Loucy (cell line): ENCODE measurements at regions not wholly inside any gene's neighbourhood (a gene's known extent, or its start where the extent isn't known, plus 50 kb on each side); places are given as distances from the start of the nearest gene placed in this dataset.
A peak's percentile ranks its signal among the peaks of the same experiment; 100 is the strongest.

Experiments used
- H2AFZ ChIP-seq: fragments of 200-600 bp; sonication (generic); 2 replicates; pipeline ENCODE4 v1.6.0; 2016; ENCODE audit warnings: antibody characterized with exemption, mild to moderate bottlenecking, low read length, moderate library complexity
- H3F3A ChIP-seq: fragments of 200-600 bp; 2 replicates; pipeline ENCODE4 v1.6.0; 2016; ENCODE audit warnings: antibody characterized with exemption, low read depth, mild to moderate bottlenecking
- H3K27me3 ChIP-seq: fragments of 200-600 bp; sonication (generic); 2 replicates; pipeline ENCODE4 v1.6.1; 2014; ENCODE audit warnings: low read length, mild to moderate bottlenecking; ENCODE audit not compliant: insufficient read depth, poor library complexity, severe bottlenecking
- H3K36me3 ChIP-seq: fragments of 200-600 bp; sonication (generic); 2 replicates; pipeline ENCODE4 v1.6.1; 2016; ENCODE audit warnings: low read length; ENCODE audit not compliant: insufficient read depth
- H3K4me1 ChIP-seq: fragments of 200-600 bp; sonication (generic); 2 replicates; pipeline ENCODE4 v1.5.1; 2014; ENCODE audit warnings: low read length, mild to moderate bottlenecking; ENCODE audit not compliant: insufficient read depth, poor library complexity, severe bottlenecking
- H3K4me2 ChIP-seq: fragments of 200-600 bp; sonication (generic); 2 replicates; pipeline ENCODE4 v1.6.0; 2014; ENCODE audit warnings: antibody characterized with exemption, low read length, low read depth, mild to moderate bottlenecking; ENCODE audit not compliant: poor library complexity, severe bottlenecking
- H3K4me3 ChIP-seq: fragments of 200-600 bp; sonication (generic); 2 replicates; pipeline ENCODE4 v1.5.1; 2014; ENCODE audit warnings: low read length, mild to moderate bottlenecking, mixed read lengths; ENCODE audit not compliant: poor library complexity, severe bottlenecking
- H3K79me2 ChIP-seq: fragments of 200-600 bp; sonication (generic); 2 replicates; pipeline ENCODE4 v1.6.1; 2014; ENCODE audit warnings: low read length; ENCODE audit not compliant: insufficient read depth
- H3K9ac ChIP-seq: fragments of 200-600 bp; sonication (generic); 2 replicates; pipeline ENCODE4 v1.6.0; 2014; ENCODE audit warnings: mild to moderate bottlenecking, low read depth, low read length, moderate library complexity; ENCODE audit not compliant: poor library complexity, severe bottlenecking
- H3K9me2 ChIP-seq: fragments of 200-600 bp; sonication (generic); replicated peaks from 2 replicates; pipeline ENCODE4 v1.6.1; 2016; ENCODE audit warnings: low read depth, low read length, mixed read lengths
- H3K9me3 ChIP-seq: fragments of 200-600 bp; sonication (generic); 2 replicates; pipeline ENCODE4 v1.6.1; 2014; ENCODE audit warnings: mild to moderate bottlenecking, antibody characterized with exemption, low read length, low read depth; ENCODE audit not compliant: insufficient read depth
- H4K20me1 ChIP-seq: fragments of 200-600 bp; sonication (generic); 2 replicates; pipeline ENCODE4 v1.6.0; 2014; ENCODE audit warnings: antibody characterized with exemption, low read length, mild to moderate bottlenecking; ENCODE audit not compliant: insufficient read depth, poor library complexity, severe bottlenecking
- CTCF ChIP-seq: fragments of 200-600 bp; sonication (generic); conservative IDR thresholded peaks from 2 replicates; pipeline ENCODE4 v1.5.1; 2014; ENCODE audit warnings: mild to moderate bottlenecking, antibody characterized with exemption, low read length
- EZH2phosphoT487 ChIP-seq: fragments of 200-600 bp; IDR thresholded peaks from 2 replicates; pipeline ENCODE4 v1.6.1; 2018; ENCODE audit warnings: antibody characterized with exemption, mild to moderate bottlenecking, moderate library complexity, borderline replicate concordance

GRCh38 chr9:13032585-13032984 lies 246.9 kb downstream of the MPDZ start:
- H3K9me3 ChIP-seq = no peaks in the 10 kb centered on the region
- H4K20me1 ChIP-seq = no peaks in the 10 kb centered on the region
- no peak overlapping the region for H3K9ac ChIP-seq
- no peaks in the 10 kb centered on the region for H3K9me2 ChIP-seq
- no peaks in the 10 kb centered on the region for H3K4me1 ChIP-seq
- H3K36me3 ChIP-seq = no peaks in the 10 kb centered on the region
- TF ChIP-seq CTCF (no peak), EZH2phosphoT487 (no peak)
- no peak overlapping the region for H2AFZ ChIP-seq
- no peaks in the 10 kb centered on the region for H3K79me2 ChIP-seq
- H3F3A ChIP-seq = no peaks in the 10 kb centered on the region
- no peaks in the 10 kb centered on the region for H3K27me3 ChIP-seq
- no peak overlapping the region for H3K4me2 ChIP-seq
- H3K4me3 ChIP-seq = no peak overlapping the region

GRCh38 chr9:13033959-13034693 lies 245.4 kb downstream of the MPDZ start:
- Histone ChIP-seq H3K36me3 (no peaks in the 10 kb centered on the region), H3K9ac (no peak overlapping the region), H3F3A (no peaks in the 10 kb centered on the region), H3K4me1 (no peaks in the 10 kb centered on the region), H3K4me2 (no peak overlapping the region), H4K20me1 (no peaks in the 10 kb centered on the region), H3K9me2 (no peaks in the 10 kb centered on the region), H3K9me3 (no peaks in the 10 kb centered on the region), H3K27me3 (no peaks in the 10 kb centered on the region), H2AFZ (no peak overlapping the region), H3K79me2 (no peaks in the 10 kb centered on the region), H3K4me3 (no peak overlapping the region)
- TF ChIP-seq CTCF = peak; percentile 45
- no peak for TF ChIP-seq EZH2phosphoT487

GRCh38 chr9:13034694-13035002 lies 244.8 kb downstream of the MPDZ start:
- no peak overlapping the region for H3K9ac ChIP-seq
- H3K9me3 ChIP-seq = no peaks in the 10 kb centered on the region
- no peaks in the 10 kb centered on the region for H3F3A ChIP-seq
- H3K4me1 ChIP-seq = no peaks in the 10 kb centered on the region
- H3K4me3 ChIP-seq = no peak overlapping the region
- no peak overlapping the region for H3K4me2 ChIP-seq
- H3K36me3 ChIP-seq = no peaks in the 10 kb centered on the region
- no peaks in the 10 kb centered on the region for H4K20me1 ChIP-seq
- no peak overlapping the region for H2AFZ ChIP-seq
- H3K79me2 ChIP-seq = no peaks in the 10 kb centered on the region
- no peaks in the 10 kb centered on the region for H3K27me3 ChIP-seq
- no peaks in the 10 kb centered on the region for H3K9me2 ChIP-seq
- no peak for TF ChIP-seq CTCF
- no peak for TF ChIP-seq EZH2phosphoT487
